CD4-positive, alpha-beta memory T cell (primary cell): ENCODE measurements at regions not wholly inside any gene's neighbourhood (a gene's known extent, or its start where the extent isn't known, plus 50 kb on each side); places are given as distances from the start of the nearest gene placed in this dataset. TPM values are rescaled to one million over a fixed set of nuclear protein-coding genes. Genes with fewer than 3 reads are reported as not detected.

Source experiments
- microRNA-seq: library from miRNA; unstranded; fragments of <30 nt; microRNA quantifications from one replicate; pipeline ENCODE4 v1.2.0, GENCODE V29; 2021; ENCODE audit warnings: borderline replicate concordance, borderline number of aligned reads, borderline microRNAs expressed, mixed read lengths

Small RNA genes in the stretch of these regions (microRNA-seq; reads per million reads assigned to microRNA genes)
- not detected for gene MIR4261
